Hepatocyte (in vitro differentiated cells): ENCODE measurements at regions not wholly inside any gene's neighbourhood (a gene's known extent, or its start where the extent isn't known, plus 50 kb on each side); places are given as distances from the start of the nearest gene placed in this dataset.

Experiments
- CTCF ChIP-seq: fragments of 200-600 bp; sonication (generic); IDR thresholded peaks from 2 replicates; pipeline ENCODE4 v1.5.1; 2016; ENCODE audit warnings: antibody characterized with exemption, mild to moderate bottlenecking; ENCODE audit not compliant: poor library complexity
- EZH2 ChIP-seq: fragments of 200-600 bp; sonication (generic); IDR thresholded peaks from 2 replicates; pipeline ENCODE4 v1.6.1; 2016; ENCODE audit warnings: antibody characterized with exemption, mild to moderate bottlenecking, borderline replicate concordance

- TF ChIP-seq CTCF: no peak
- no peak for TF ChIP-seq EZH2
These were observed 153.2 kb downstream of the ELAVL4 start for GRCh38 chr1:50261951-50262350.
